ENCODE measurements at regions not wholly inside any gene's neighbourhood (a gene's known extent, or its start where the extent isn't known, plus 50 kb on each side); places are given as distances from the start of the nearest gene placed in this dataset.

DNA sequence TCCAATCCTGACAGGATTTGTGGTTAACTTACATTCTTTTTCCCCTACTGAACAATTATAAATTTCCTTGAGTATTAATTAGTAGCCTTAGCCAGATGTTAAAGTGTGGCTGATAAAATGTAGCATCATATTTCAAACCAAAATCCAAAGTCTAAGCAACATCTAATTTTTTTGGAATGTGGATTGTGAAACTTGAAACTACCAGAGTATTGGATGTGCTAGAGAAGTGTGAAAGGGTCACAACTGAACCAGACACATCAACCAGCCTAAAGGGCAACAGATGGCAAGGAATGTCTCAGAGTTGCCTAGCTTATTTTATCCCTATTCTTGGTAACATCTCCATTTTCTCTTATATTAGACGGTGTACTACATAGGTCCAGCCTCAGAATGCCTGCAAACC lies 153.1 kb upstream of the DCN start:
- H3K4me1 Mint-ChIP-seq (ENCODE audit: unreplicated experiment) = no peaks in the 10 kb centered on the region
- DNase-seq (ENCODE audit: extremely low spot score, unreplicated experiment) = no peak
- TF ChIP-seq, protein P1, sequence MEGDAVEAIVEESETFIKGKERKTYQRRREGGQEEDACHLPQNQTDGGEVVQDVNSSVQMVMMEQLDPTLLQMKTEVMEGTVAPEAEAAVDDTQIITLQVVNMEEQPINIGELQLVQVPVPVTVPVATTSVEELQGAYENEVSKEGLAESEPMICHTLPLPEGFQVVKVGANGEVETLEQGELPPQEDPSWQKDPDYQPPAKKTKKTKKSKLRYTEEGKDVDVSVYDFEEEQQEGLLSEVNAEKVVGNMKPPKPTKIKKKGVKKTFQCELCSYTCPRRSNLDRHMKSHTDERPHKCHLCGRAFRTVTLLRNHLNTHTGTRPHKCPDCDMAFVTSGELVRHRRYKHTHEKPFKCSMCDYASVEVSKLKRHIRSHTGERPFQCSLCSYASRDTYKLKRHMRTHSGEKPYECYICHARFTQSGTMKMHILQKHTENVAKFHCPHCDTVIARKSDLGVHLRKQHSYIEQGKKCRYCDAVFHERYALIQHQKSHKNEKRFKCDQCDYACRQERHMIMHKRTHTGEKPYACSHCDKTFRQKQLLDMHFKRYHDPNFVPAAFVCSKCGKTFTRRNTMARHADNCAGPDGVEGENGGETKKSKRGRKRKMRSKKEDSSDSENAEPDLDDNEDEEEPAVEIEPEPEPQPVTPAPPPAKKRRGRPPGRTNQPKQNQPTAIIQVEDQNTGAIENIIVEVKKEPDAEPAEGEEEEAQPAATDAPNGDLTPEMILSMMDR (conservative IDR thresholded peaks at IDR 0.05) = no peak
- no peak overlapping the region for H3K4me3 Mint-ChIP-seq
- H3K27ac Mint-ChIP-seq = no peak overlapping the region
- H3K27me3 Mint-ChIP-seq = no peaks in the 10 kb centered on the region
- H3K36me3 Mint-ChIP-seq = no peaks in the 10 kb centered on the region
- no peaks in the 10 kb centered on the region for H3K9me3 Mint-ChIP-seq

DNA sequence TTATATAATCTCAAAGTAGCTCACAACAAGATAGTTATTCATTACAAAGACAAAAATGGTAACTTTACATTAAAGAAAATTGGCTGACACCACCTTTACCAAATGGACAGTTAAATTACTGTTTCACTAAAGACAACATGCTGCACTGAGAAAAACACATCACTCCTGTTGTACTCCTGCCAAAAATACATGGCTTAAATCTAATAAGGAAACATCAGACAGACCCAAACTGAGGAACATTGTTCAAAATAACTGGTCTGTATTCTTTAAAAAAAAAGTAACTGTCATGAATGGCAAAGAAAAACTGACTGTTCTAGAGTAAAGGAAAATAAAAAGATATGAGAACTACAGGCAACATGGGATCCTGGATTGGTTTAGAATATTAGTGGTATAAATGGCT lies 151.3 kb upstream of the DCN start:
- Mint-ChIP-seq H3K9me3 (no peaks in the 10 kb centered on the region), H3K4me1 (ENCODE audit: unreplicated experiment) (no peaks in the 10 kb centered on the region), H3K27ac (no peak overlapping the region), H3K36me3 (no peaks in the 10 kb centered on the region), H3K27me3 (no peaks in the 10 kb centered on the region), H3K4me3 (no peak overlapping the region)
- TF ChIP-seq, protein P1 (conservative IDR thresholded peaks at IDR 0.05) = no peak
- no peak for DNase-seq (ENCODE audit: extremely low spot score, unreplicated experiment)

DNA sequence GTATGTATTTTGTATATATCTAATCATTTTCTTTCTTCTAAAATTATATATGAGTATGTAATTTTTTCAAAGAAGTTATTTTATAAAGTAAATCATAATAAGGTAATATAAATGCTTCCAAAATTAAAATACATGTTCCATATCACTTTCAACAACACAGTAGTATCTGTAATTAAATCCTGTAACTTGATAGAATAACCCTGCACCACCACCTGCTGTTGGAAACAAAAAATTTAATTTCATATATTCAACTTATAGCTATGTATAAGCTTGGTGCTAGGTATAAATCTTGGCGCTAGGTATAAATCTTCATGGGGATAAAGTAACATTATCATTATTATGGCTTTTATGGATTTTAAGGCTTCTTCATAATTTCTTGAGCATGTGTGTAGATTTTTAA lies 149.7 kb upstream of the DCN start:
- H3K4me1 Mint-ChIP-seq (ENCODE audit: unreplicated experiment) = no peaks in the 10 kb centered on the region
- H3K4me3 Mint-ChIP-seq = no peak overlapping the region
- no peaks in the 10 kb centered on the region for H3K9me3 Mint-ChIP-seq
- no peaks in the 10 kb centered on the region for H3K36me3 Mint-ChIP-seq
- DNase-seq (ENCODE audit: extremely low spot score, unreplicated experiment) = no peak
- no peaks in the 10 kb centered on the region for H3K27me3 Mint-ChIP-seq
- no peak overlapping the region for H3K27ac Mint-ChIP-seq
- TF ChIP-seq, protein P1 (conservative IDR thresholded peaks at IDR 0.05) = no peak

DNA sequence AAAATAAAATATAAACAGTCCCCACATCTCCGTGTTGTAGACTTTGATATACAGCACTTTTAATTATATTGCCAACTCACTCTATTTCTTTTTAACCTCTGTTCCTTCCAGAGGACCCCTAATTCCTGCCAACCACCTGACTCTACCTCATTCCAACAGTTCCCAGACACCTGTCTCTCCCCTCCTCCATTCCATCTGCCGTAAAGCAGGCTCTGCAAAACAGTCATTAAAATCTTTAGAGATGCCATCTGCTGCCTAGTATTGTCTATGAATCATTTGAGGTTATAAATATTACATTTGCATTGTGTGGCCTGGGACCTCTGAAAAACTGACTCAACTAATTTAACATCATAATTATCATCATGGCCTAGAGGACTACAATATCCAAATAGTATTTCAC lies 148.8 kb upstream of the DCN start:
- no peak for DNase-seq (ENCODE audit: extremely low spot score, unreplicated experiment)
- H3K27ac Mint-ChIP-seq = no peak overlapping the region
- H3K4me3 Mint-ChIP-seq = no peak overlapping the region
- no peaks in the 10 kb centered on the region for H3K9me3 Mint-ChIP-seq
- peaks cover 6% of the 10 kb centered on the region for H3K4me1 Mint-ChIP-seq (ENCODE audit: unreplicated experiment)
- TF ChIP-seq, protein P1 (conservative IDR thresholded peaks at IDR 0.05) = no peak
- no peaks in the 10 kb centered on the region for H3K27me3 Mint-ChIP-seq
- no peaks in the 10 kb centered on the region for H3K36me3 Mint-ChIP-seq

DNA sequence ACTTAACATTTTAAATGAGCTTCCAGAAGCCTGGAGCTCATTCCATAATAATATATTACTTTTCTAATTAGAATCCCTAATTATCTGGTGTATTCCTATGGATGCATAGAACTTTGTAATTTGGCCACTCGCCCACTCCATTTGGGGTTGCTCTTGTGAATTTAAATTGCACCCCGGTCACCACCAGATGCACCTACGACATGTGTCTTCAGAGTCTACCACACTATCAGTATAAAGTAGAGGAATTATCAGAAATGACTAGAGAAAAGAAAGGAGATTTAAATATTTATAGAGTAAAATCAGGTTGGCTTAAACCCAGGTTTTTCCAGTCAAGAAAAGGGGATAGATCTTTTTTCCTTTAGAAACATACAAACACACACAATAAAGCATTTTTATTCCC lies 145.8 kb upstream of the DCN start:
- no peaks in the 10 kb centered on the region for H3K9me3 Mint-ChIP-seq
- H3K4me1 Mint-ChIP-seq (ENCODE audit: unreplicated experiment) = peaks cover 12% of the 10 kb centered on the region
- no peak for DNase-seq (ENCODE audit: extremely low spot score, unreplicated experiment)
- H3K27me3 Mint-ChIP-seq = no peaks in the 10 kb centered on the region
- no peak overlapping the region for H3K27ac Mint-ChIP-seq
- H3K4me3 Mint-ChIP-seq = no peak overlapping the region
- TF ChIP-seq, protein P1 (conservative IDR thresholded peaks at IDR 0.05) = no peak
- no peaks in the 10 kb centered on the region for H3K36me3 Mint-ChIP-seq

DNA sequence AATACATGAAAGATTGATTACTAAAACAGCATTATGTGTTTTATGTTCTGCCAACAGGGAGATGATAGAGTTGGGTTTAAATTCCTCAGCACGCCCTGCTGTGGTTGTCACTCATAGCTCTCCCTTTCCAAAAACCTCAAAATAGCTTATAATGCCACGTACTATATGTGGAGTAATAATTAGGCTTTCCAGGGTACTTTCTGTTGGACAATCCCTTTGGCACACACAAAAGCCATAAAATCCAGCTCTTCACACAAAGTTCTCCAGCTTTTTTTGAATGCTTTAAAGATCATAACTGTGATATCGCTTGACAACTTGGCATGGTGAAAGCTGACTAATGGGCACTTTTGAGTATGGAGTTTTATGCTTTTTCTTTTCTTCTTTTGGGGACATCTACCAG lies 145.3 kb upstream of the DCN start:
- Mint-ChIP-seq H3K9me3 (no peaks in the 10 kb centered on the region), H3K27me3 (no peaks in the 10 kb centered on the region), H3K4me3 (no peak overlapping the region), H3K27ac (no peak overlapping the region), H3K36me3 (no peaks in the 10 kb centered on the region), H3K4me1 (ENCODE audit: unreplicated experiment) (peaks cover 12% of the 10 kb centered on the region)
- TF ChIP-seq, protein P1 (conservative IDR thresholded peaks at IDR 0.05) = no peak
- DNase-seq (ENCODE audit: extremely low spot score, unreplicated experiment) = no peak
